OCI-LY7 (cell line): ENCODE measurements at regions not wholly inside any gene's neighbourhood (a gene's known extent, or its start where the extent isn't known, plus 50 kb on each side); places are given as distances from the start of the nearest gene placed in this dataset.

Experiments used
- BruUV-seq: library from RNA; stranded (reverse); fragments of 400-500 nt; replicated peaks from 2 replicates; lab custom pipeline; 2021; lab: Mats Ljungman, UMichigan
- CTCF ChIA-PET: fragments of 300-600 bp; sonication (Branson Sonifier 250); formaldehyde crosslinking; loops from one replicate; lab custom pipeline; 2022; ENCODE audit warnings: antibody characterized with exemption; ENCODE audit not compliant: unreplicated experiment; lab: Charles Lee
- POLR2A ChIA-PET: fragments of 300-600 bp; sonication (Branson Sonifier 250); formaldehyde crosslinking; loops from one replicate; lab custom pipeline; 2022; ENCODE audit warnings: antibody characterized with exemption; lab: Charles Lee
- DNase-seq: peaks from one replicate; pipeline ENCODE4 v3.0.0-alpha.2; 2015; ENCODE audit warnings: low spot score
- H2AFZ ChIP-seq: fragments of 200-600 bp; sonication (generic), shearing (Covaris generic); 2 replicates; pipeline ENCODE4 v1.6.1; 2014; ENCODE audit warnings: mild to moderate bottlenecking, antibody characterized with exemption, low read length, moderate library complexity
- H3K27ac ChIP-seq: fragments of 200-600 bp; sonication (generic); 2 replicates; pipeline ENCODE4 v1.5.1; 2014; ENCODE audit warnings: mixed run types, low read depth, mild to moderate bottlenecking, moderate library complexity, low read length, inconsistent platforms; ENCODE audit not compliant: poor library complexity, severe bottlenecking
- H3K36me3 ChIP-seq: fragments of 200-600 bp; sonication (generic); 2 replicates; pipeline ENCODE4 v1.6.1; 2014; ENCODE audit warnings: mild to moderate bottlenecking, antibody characterized with exemption, low read length, moderate library complexity, mixed read lengths; ENCODE audit not compliant: insufficient read depth
- H3K4me1 ChIP-seq: fragments of 200-600 bp; sonication (generic); 2 replicates; pipeline ENCODE4 v1.5.1; 2014; ENCODE audit warnings: mild to moderate bottlenecking, low read length; ENCODE audit not compliant: insufficient read depth, poor library complexity, severe bottlenecking
- H3K4me2 ChIP-seq: fragments of 200-600 bp; sonication (generic); 2 replicates; pipeline ENCODE4 v1.6.1; 2014; ENCODE audit warnings: mild to moderate bottlenecking, low read length
- H3K4me3 ChIP-seq: fragments of 200-600 bp; sonication (generic); 2 replicates; pipeline ENCODE4 v1.5.1; 2014; ENCODE audit warnings: mild to moderate bottlenecking, low read depth, low read length; ENCODE audit not compliant: poor library complexity, severe bottlenecking
- H3K79me2 ChIP-seq: fragments of 200-600 bp; sonication (generic); 2 replicates; pipeline ENCODE4 v1.6.1; 2016; ENCODE audit warnings: low read depth, mild to moderate bottlenecking, low read length, moderate library complexity, mixed read lengths; ENCODE audit not compliant: insufficient read depth
- H3K9me2 ChIP-seq: fragments of 200-600 bp; sonication (generic); 2 replicates; pipeline ENCODE4 v1.6.1; 2016; ENCODE audit warnings: mild to moderate bottlenecking, low read length, mixed read lengths; ENCODE audit not compliant: insufficient read depth
- H3K9me3 ChIP-seq: fragments of 200-600 bp; sonication (generic); 2 replicates; pipeline ENCODE4 v1.6.1; 2014; ENCODE audit warnings: mild to moderate bottlenecking, mixed run types, low read length, mixed read lengths
- H4K20me1 ChIP-seq: fragments of 200-600 bp; sonication (generic); 2 replicates; pipeline ENCODE4 v1.6.1; 2014; ENCODE audit warnings: mild to moderate bottlenecking, antibody characterized with exemption, low read length, moderate library complexity, mixed read lengths; ENCODE audit not compliant: insufficient read depth
- CTCF ChIP-seq: fragments of 200-600 bp; sonication (generic); conservative IDR thresholded peaks from 2 replicates; pipeline ENCODE4 v1.5.1; 2014; ENCODE audit warnings: mild to moderate bottlenecking, antibody characterized with exemption, low read length, moderate library complexity, mixed read lengths
- EZH2phosphoT487 ChIP-seq: fragments of 200-600 bp; sonication (generic); IDR thresholded peaks from 2 replicates; pipeline ENCODE4 v1.6.1; 2018; ENCODE audit warnings: low read depth, borderline replicate concordance, mild to moderate bottlenecking, mixed run types, antibody characterized with exemption, low read length, moderate library complexity, mixed read lengths
- intact Hi-C: fragments of 100-400 bp; cut with micrococcal nuclease; formaldehyde crosslinking; loops from one replicate; pipeline ENCODE4 v1.10.0; 2022; ENCODE audit not compliant: unreplicated experiment

- Histone ChIP-seq H3K4me2 (no peak overlapping the region), H4K20me1 (no peaks in the 10 kb centered on the region), H3K79me2 (no peaks in the 10 kb centered on the region), H3K36me3 (no peaks in the 10 kb centered on the region), H3K4me1 (no peaks in the 10 kb centered on the region), H3K4me3 (no peak overlapping the region), H3K27ac (no peak overlapping the region), H3K9me2 (no peaks in the 10 kb centered on the region), H3K9me3 (no peaks in the 10 kb centered on the region), H2AFZ (no peak overlapping the region)
- CTCF ChIA-PET: no interaction called here
- POLR2A ChIA-PET: interaction anchor here (0.7 kb wide), 1 partner anchor 64 kb away, joined by 3 read pairs; no protein-coding TSS in a partner anchor
- DNase-seq: no peak
- no peak for TF ChIP-seq CTCF
- TF ChIP-seq EZH2phosphoT487: no peak
- intact Hi-C loops: no loop called here
- no TSS peak for BruUV-seq
Observed at GRCh38 chr4:144451766-144452450, 194.0 kb upstream of the HHIP start.

DNA sequence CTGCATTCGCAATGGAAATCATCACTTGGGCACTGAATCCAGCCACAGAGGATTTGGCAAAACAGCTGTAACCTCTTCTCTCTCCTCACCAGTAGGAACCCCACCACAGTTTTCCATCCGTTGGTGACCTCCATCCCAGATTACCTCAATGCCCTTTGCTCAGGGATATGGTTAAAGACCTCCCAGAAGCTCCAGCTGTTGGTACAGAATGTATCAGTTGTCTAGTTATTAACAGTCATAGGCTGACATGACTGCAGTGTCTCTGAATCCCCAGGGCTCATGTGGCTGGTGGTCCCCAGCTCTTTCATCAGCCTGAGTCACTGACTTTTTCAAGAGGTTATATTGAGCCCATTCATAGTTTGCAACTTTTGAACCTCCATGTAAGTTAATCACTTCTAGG lies 189.8 kb upstream of the HHIP start:
- ChIA-PET CTCF (no interaction called here), POLR2A (interaction anchor here (0.6 kb wide), 1 partner anchor 1263 kb away, joined by 3 read pairs; no protein-coding TSS in a partner anchor)
- no peaks in the 10 kb centered on the region for H3K9me2 ChIP-seq
- intact Hi-C loops: no loop called here
- H3K4me1 ChIP-seq: no peaks in the 10 kb centered on the region
- no peak overlapping the region for H3K4me2 ChIP-seq
- no peaks in the 10 kb centered on the region for H3K36me3 ChIP-seq
- DNase-seq: no peak
- no peaks in the 10 kb centered on the region for H4K20me1 ChIP-seq
- BruUV-seq: no TSS peak
- H2AFZ ChIP-seq: no peak overlapping the region
- TF ChIP-seq CTCF (no peak), EZH2phosphoT487 (no peak)
- H3K79me2 ChIP-seq: no peaks in the 10 kb centered on the region
- H3K4me3 ChIP-seq: no peak overlapping the region
- H3K9me3 ChIP-seq: no peaks in the 10 kb centered on the region
- no peak overlapping the region for H3K27ac ChIP-seq

DNA sequence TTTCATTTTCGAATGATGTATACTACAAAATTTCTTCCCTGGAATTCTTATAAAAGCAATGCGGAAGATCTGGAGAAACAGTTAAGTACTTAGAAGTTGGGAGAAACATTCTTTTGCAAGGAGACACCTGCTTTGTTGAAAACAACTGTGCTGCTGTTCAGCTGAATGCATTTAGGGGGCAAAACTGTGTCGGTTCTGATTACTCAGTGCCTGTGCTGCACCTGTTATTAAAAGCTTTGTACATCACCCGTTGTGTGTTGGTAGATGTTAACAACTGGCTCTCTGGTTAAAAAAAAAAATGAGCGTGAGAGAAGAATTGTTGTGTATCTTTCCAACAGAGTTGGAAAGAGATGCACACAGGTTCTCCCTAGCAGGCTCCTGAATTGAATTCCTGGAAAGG lies 184.1 kb upstream of the HHIP start:
- H3K27ac ChIP-seq: no peak overlapping the region
- TF ChIP-seq EZH2phosphoT487 (no peak), CTCF (no peak)
- H4K20me1 ChIP-seq: no peaks in the 10 kb centered on the region
- no peak overlapping the region for H3K4me3 ChIP-seq
- H3K36me3 ChIP-seq: no peaks in the 10 kb centered on the region
- H3K4me1 ChIP-seq: no peaks in the 10 kb centered on the region
- H3K4me2 ChIP-seq: no peak overlapping the region
- H3K9me3 ChIP-seq: no peaks in the 10 kb centered on the region
- no TSS peak for BruUV-seq
- no peak for DNase-seq
- H3K79me2 ChIP-seq: no peaks in the 10 kb centered on the region
- no peak overlapping the region for H2AFZ ChIP-seq
- intact Hi-C loops: no loop called here
- ChIA-PET CTCF (no interaction called here), POLR2A (no interaction called here)
- no peaks in the 10 kb centered on the region for H3K9me2 ChIP-seq
